Fibroblast of lung (primary cell): ENCODE measurements at regions not wholly inside any gene's neighbourhood (a gene's known extent, or its start where the extent isn't known, plus 50 kb on each side); places are given as distances from the start of the nearest gene placed in this dataset.

ENCODE experiments used
- EZH2 ChIP-seq: IDR thresholded peaks from 2 replicates; pipeline ENCODE4 v1.5.1; 2012; ENCODE audit warnings: low read length, control low read depth, mild to moderate bottlenecking; ENCODE audit errors: missing control alignments
- TF ChIP-seq, protein P1 (sequence below), 2 donors: IDR thresholded peaks in 1 of 2; conservative IDR thresholded peaks in 1 of 2; 1 replicate in 1 of 2; 2 replicates in 1 of 2; pipeline ENCODE4 v1.5.1; 2011 to 2012; ENCODE audit warnings: low read length in 2 of 2, control low read depth in 1 of 2, inconsistent platforms in 1 of 2, low read depth in 1 of 2, mild to moderate bottlenecking in 1 of 2

- TF ChIP-seq, protein P1, sequence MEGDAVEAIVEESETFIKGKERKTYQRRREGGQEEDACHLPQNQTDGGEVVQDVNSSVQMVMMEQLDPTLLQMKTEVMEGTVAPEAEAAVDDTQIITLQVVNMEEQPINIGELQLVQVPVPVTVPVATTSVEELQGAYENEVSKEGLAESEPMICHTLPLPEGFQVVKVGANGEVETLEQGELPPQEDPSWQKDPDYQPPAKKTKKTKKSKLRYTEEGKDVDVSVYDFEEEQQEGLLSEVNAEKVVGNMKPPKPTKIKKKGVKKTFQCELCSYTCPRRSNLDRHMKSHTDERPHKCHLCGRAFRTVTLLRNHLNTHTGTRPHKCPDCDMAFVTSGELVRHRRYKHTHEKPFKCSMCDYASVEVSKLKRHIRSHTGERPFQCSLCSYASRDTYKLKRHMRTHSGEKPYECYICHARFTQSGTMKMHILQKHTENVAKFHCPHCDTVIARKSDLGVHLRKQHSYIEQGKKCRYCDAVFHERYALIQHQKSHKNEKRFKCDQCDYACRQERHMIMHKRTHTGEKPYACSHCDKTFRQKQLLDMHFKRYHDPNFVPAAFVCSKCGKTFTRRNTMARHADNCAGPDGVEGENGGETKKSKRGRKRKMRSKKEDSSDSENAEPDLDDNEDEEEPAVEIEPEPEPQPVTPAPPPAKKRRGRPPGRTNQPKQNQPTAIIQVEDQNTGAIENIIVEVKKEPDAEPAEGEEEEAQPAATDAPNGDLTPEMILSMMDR (conservative IDR thresholded peaks at IDR 0.05 in 1 of 2, IDR thresholded peaks at IDR 0.05 in 1 of 2; ENCODE audit: low read depth in 1 of 2, low read length in 2 of 2) = peak; percentile 5 to 26
- TF ChIP-seq EZH2 = no peak
These were observed 299.3 kb upstream of the ARGLU1 start for GRCh38 chr13:106867249-106867648.
